GM19025 (cell line): ENCODE measurements at regions not wholly inside any gene's neighbourhood (a gene's known extent, or its start where the extent isn't known, plus 50 kb on each side); places are given as distances from the start of the nearest gene placed in this dataset.

Source experiments
- ATAC-seq: cut with Tn5 transposase; IDR thresholded peaks from one replicate; pipeline ENCODE4 v1.9.1; 2021; ENCODE audit warnings: mild to moderate bottlenecking, low read depth, moderate library complexity; ENCODE audit not compliant: unreplicated experiment

- ATAC-seq: no peak
Measured at GRCh38 chr2:163878718-163879117, 142.9 kb upstream of the FIGN start.

DNA sequence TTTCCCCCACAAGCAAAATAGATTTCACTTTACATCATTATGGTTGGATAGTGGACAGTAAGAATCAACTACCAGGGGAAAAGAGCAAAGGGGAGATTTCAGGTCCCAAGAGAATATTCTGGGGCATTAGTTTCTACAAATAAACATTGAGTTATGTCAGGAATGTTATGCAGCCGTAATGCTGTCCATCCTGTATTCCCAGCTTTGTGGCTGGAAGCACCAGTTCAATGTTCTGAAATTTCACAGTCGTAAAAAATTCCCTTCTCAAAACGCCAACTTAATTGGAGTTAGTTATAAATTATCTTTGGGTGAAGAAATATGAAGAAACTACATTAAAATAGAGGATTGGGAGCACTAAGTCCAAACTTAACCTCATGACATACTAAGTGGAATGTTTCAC, 141.5 kb upstream of the FIGN start:
- ATAC-seq: no peak

- no peak for ATAC-seq
Measured at GRCh38 chr2:163863073-163863472, 127.3 kb upstream of the FIGN start.

DNA sequence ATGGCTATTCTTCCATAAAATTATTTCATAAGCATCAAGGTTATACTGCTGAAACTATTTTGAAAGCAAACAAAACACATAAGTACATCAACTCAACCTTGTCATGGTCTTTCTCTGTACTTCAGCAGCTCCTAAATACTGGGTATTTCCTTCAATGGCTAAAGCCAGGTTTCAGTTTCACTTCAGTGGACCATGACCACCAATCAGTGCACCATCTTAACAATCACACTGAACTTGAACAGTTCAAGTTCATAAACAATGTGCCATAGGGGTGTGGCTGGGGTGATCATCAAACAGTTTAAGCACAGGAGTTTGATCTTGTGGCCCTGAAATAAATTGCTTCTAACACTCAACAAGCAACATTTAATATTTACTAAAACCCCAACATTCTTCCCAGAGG, 124.1 kb upstream of the FIGN start:
- ATAC-seq: no peak

- no peak for ATAC-seq
Measured at GRCh38 chr2:163856941-163857340, 121.1 kb upstream of the FIGN start.

DNA sequence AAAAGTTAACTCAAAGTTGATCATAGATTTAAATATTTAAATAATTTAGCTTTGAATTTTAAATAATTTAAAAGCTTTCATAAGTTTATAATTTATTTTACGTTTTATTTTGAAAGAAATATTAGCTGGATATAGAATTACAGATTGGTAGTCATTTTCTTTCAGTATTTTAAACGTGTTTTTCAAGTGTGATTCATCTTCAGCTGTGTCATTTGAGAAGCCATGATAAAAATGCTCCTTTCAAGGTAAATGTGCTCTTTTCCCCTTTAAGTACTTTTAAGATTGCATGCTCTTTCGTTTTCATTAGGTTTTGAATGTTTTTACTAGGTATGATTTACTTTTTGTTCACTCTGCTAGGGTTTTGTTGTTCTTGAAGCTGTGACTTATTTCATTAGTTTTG, 116.8 kb upstream of the FIGN start:
- ATAC-seq: no peak

GRCh38 chr2:163849756-163850435, 114.1 kb upstream of the FIGN start:
- no peak for ATAC-seq

DNA sequence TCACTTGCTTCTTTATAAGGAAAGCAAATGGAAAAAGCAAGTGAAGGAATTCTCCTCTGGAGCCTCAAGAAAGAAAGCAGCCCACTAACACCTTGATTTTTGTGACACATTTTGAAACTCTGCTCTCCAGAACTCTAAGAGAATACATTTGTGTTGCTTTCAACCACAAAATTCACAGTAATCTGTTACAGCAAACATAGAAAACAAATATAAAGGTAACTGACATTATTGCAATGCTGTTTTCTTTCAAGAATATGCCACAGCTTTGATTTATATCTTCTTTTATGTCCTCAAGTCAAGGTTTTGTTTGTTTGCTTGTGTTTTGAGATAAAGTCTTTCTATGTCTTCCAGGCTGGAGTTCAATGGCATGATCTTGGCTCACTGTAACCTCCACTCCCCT, 103.1 kb upstream of the FIGN start:
- no peak for ATAC-seq

DNA sequence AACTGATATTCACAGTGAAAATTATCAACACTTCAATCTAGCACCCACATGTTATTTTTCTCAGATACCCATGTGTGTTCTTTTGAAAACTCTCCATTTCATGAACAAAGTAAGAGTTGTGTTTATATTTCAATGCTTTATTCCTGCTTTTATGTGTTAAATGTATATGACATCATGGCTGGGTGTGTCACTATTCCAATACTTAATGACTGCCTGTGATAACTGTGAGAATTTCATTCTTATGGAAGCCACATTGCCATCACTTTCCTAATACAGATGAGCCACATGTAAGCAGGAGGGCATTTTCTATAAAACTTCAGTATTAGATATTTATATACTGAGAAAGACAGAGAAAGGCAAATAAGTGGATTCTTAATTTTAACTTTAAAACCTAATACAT, 100.4 kb upstream of the FIGN start:
- no peak for ATAC-seq

GRCh38 chr2:163834841-163835240, 99.0 kb upstream of the FIGN start:
- no peak for ATAC-seq

- no peak for ATAC-seq
Measured at GRCh38 chr2:163834221-163834620, 98.4 kb upstream of the FIGN start.

- no peak for ATAC-seq
Measured at GRCh38 chr2:163828771-163829170, 93.0 kb upstream of the FIGN start.

DNA sequence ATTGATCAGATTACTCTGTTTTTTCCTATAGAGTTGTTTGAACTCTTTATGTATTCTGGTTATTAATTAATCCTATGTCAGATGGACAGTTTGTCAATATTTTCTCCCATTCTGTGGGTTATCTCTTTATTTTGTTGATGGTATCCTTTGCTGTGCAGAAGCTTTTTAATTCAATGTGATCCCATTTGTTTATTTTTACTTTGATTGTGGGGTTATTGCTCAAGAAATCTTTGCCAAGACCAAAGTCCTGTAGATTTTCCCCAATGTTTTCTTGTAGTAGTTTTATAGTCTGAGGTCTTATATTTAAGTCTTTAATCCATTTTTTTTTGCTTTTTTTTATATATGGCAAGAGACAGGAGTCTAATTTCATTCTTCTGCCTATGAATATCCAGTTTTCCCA, 86.2 kb upstream of the FIGN start:
- no peak for ATAC-seq

GRCh38 chr2:163812926-163813520, 77.2 kb upstream of the FIGN start:
- no peak for ATAC-seq

- no peak for ATAC-seq
Measured at GRCh38 chr2:163808406-163808805, 72.6 kb upstream of the FIGN start.

GRCh38 chr2:163802284-163802683, 66.5 kb upstream of the FIGN start:
- ATAC-seq: no peak

- no peak for ATAC-seq
Measured at GRCh38 chr2:163801486-163801885, 65.7 kb upstream of the FIGN start.

- ATAC-seq: no peak
Measured at GRCh38 chr2:163800951-163801381, 65.2 kb upstream of the FIGN start.

GRCh38 chr2:163799807-163800206, 64.0 kb upstream of the FIGN start:
- ATAC-seq: no peak

- no peak for ATAC-seq
Measured at GRCh38 chr2:163794635-163795034, 58.8 kb upstream of the FIGN start.
